Activated T-helper 9 cell treated with anti-CD3 and anti-CD28 coated beads, Interleukin-2, amount 50 U/mL, for 16 hours (primary cell): ENCODE measurements at regions not wholly inside any gene's neighbourhood (a gene's known extent, or its start where the extent isn't known, plus 50 kb on each side); places are given as distances from the start of the nearest gene placed in this dataset.
"Not testable (repeated sequence)": the region's sequence is repeated elsewhere in the genome, so short reads cannot be mapped to it uniquely, and the experiment has no call there.

Source experiments
- DNase-seq: peaks from one replicate; pipeline ENCODE4 v3.0.0-alpha.2; 2020; ENCODE audit warnings: low read depth

GRCh38 chr2:231644426-231644825 is 51.8 kb downstream of the TEX44 start:
- no peak for DNase-seq

DNA sequence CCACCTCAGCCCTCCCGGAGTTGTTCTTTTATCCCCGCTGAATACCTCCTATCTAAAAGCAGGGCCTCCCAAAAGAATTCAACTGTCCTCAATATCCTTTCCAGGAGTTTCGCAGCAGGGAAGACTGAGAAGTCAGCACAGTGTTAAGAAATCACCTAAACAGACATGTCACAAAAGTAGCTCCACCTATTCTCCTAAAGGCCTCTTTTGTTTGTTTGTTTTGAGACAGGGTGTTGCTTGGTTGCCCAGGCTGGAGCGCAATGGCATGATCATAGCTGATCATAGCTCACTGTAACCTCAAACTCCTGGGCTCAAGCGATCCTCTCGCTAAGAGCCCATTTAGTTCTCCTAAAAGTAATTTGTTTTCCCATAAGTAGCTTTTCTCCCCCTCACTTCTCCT is 53.8 kb downstream of the TEX44 start:
- DNase-seq = no peak

DNA sequence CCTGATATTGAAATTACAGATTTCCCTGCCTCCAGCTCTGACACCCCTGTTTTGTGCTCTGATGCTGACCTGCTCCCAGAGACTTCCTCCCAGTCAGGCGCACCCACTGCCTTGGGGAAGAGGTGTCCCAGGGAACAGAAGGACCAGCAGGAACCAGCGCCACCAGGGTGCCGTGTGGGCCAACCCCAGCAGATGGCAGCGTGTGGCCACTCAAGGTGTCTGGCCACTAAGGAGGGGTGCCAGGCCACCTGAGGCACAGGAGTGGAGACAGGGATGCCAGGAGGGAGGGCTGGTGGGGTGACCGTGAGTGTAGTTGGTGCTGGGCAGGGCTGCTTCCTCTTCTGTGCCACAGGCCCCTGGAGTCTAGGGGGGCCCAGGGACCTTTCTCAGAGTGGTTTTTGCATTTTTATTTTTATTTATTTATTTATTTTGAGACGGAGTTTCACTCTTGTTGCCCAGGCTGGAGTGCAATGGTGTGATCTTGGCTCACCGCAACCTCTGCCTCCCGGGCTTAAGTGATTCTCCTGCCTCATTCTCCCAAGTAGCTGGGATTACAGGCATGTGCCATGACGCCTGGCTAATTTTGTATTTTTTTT is 56.0 kb downstream of the TEX44 start:
- DNase-seq = peak; percentile 31

DNA sequence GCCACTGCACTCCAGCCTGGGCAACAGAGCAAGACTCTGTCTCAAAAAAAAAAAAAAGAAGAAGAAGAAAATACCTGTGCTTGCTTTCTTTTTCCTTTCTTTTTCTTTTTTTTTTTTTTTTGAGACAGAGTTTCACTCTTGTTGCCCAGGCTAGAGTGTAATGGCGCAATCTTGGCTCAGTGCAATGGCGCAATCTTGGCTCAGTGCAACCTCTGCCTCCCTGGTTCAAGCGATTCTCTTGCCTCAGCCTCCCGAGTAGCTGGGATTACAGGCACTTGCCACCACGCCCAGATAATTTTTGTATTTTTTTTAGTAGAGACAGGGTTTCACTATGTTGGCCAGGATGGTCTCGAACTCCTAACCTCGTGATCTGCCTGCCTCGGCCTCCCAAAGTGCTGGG is 56.8 kb upstream of the PTMA start:
- not testable (repeated sequence) for DNase-seq

DNA sequence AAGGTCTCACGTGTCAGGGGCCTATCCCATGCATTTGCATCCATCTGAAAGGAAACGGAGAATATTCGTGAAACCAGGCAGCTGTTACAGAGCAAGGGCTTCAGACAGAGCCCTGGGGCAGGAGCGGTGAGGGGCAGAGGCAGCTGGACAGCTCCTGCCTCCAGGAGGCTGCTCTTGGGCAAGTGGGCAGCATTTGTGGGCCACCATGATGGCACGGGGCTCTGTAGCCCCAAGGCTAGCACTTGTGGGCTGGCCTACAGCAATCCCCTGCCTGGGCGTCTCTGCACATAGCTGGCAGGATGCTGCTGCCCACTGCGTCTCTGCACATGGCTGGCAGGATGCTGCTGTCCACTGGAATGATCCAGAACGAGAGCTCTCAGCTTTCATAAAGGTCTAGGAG is 52.8 kb upstream of the PTMA start:
- no peak for DNase-seq

DNA sequence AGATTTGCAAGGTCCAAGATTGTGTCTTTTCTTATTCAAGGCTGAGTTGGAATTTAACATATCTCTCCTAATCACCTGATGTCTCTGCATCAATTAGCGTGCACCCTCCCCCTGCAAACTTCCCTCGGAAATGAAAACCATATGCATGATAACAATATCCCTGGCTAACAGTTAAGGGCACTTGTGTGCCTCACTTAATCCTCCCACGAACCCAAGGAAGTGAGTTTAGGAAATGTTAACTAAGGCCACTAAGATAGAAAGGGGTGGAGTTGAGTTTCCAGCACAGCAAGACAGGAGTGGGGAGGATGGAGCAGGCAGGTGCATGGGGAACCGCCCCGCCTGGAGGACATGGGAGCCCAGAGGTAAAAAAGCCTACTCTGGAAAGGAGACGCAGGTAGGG is 52.4 kb upstream of the PTMA start:
- DNase-seq = no peak
